ENCODE measurements at regions not wholly inside any gene's neighbourhood (a gene's known extent, or its start where the extent isn't known, plus 50 kb on each side); places are given as distances from the start of the nearest gene placed in this dataset.
"Not testable (repeated sequence)": the region's sequence is repeated elsewhere in the genome, so short reads cannot be mapped to it uniquely, and the experiment has no call there.

- peak; percentile 73 to 79 for DNase-seq (ENCODE audit: low read depth in 2 of 2)
Observed at GRCh38 chr4:49154308-49155103, 168.4 kb downstream of the CWH43 start.

GRCh38 chr4:49155270-49155669, 169.2 kb downstream of the CWH43 start:
- DNase-seq (ENCODE audit: low read depth in 2 of 2), result not testable (repeated sequence)

GRCh38 chr4:49156309-49156708, 170.2 kb downstream of the CWH43 start:
- not testable (repeated sequence) for DNase-seq (ENCODE audit: low read depth in 2 of 2)

- not testable (repeated sequence) for DNase-seq (ENCODE audit: low read depth in 2 of 2)
Observed at GRCh38 chr4:49157630-49158029, 171.6 kb downstream of the CWH43 start.

GRCh38 chr4:49161111-49161541, 175.1 kb downstream of the CWH43 start:
- not testable (repeated sequence) for DNase-seq (ENCODE audit: low read depth in 2 of 2)

- not testable (repeated sequence) for DNase-seq (ENCODE audit: low read depth in 2 of 2)
Observed at GRCh38 chr4:49164916-49165315, 178.8 kb downstream of the CWH43 start.

GRCh38 chr4:49177847-49178246, 191.8 kb downstream of the CWH43 start:
- DNase-seq (ENCODE audit: low read depth in 2 of 2), result not testable (repeated sequence)

GRCh38 chr4:49181088-49181487, 195.0 kb downstream of the CWH43 start:
- DNase-seq (ENCODE audit: low read depth in 2 of 2), result not testable (repeated sequence)

- not testable (repeated sequence) for DNase-seq (ENCODE audit: low read depth in 2 of 2)
Observed at GRCh38 chr4:49211396-49212194, 225.5 kb downstream of the CWH43 start.

GRCh38 chr4:49213250-49213649, 227.2 kb downstream of the CWH43 start:
- DNase-seq (ENCODE audit: low read depth in 2 of 2), result not testable (repeated sequence)

GRCh38 chr4:49213750-49214149, 227.7 kb downstream of the CWH43 start:
- DNase-seq (ENCODE audit: low read depth in 2 of 2), result not testable (repeated sequence)

- not testable (repeated sequence) for DNase-seq (ENCODE audit: low read depth in 2 of 2)
Observed at GRCh38 chr4:49214453-49215081, 228.5 kb downstream of the CWH43 start.

GRCh38 chr4:49215082-49215479, 229.0 kb downstream of the CWH43 start:
- not testable (repeated sequence) for DNase-seq (ENCODE audit: low read depth in 2 of 2)

- not testable (repeated sequence) for DNase-seq (ENCODE audit: low read depth in 2 of 2)
Observed at GRCh38 chr4:49216606-49217005, 230.5 kb downstream of the CWH43 start.

- DNase-seq (ENCODE audit: low read depth in 2 of 2), result no peak
Observed at GRCh38 chr4:49217492-49217891, 231.4 kb downstream of the CWH43 start.

GRCh38 chr4:49218094-49218493, 232.0 kb downstream of the CWH43 start:
- not testable (repeated sequence) for DNase-seq (ENCODE audit: low read depth in 2 of 2)

GRCh38 chr4:49218931-49219330, 232.9 kb downstream of the CWH43 start:
- not testable (repeated sequence) for DNase-seq (ENCODE audit: low read depth in 2 of 2)

GRCh38 chr4:49219489-49220225, 233.6 kb downstream of the CWH43 start:
- DNase-seq (ENCODE audit: low read depth in 2 of 2), result not testable (repeated sequence)

GRCh38 chr4:49221209-49221608, 235.1 kb downstream of the CWH43 start:
- no peak for DNase-seq (ENCODE audit: low read depth in 2 of 2)

GRCh38 chr4:49222810-49223209, 236.7 kb downstream of the CWH43 start:
- not testable (repeated sequence) for DNase-seq (ENCODE audit: low read depth in 2 of 2)

GRCh38 chr4:49226216-49226866, 240.3 kb downstream of the CWH43 start:
- not testable (repeated sequence) for DNase-seq (ENCODE audit: low read depth in 2 of 2)
